GM23338 (cell line): ENCODE measurements at regions not wholly inside any gene's neighbourhood (a gene's known extent, or its start where the extent isn't known, plus 50 kb on each side); places are given as distances from the start of the nearest gene placed in this dataset.

ENCODE experiments used
- ATAC-seq: fragments of 200-7000 bp; cut with Tn5 transposase; 3 replicates; pipeline ENCODE4 v1.9.1; 2020
- DNase-seq: peaks from one replicate; pipeline ENCODE4 v3.0.0-alpha.2; 2015; ENCODE audit warnings: low spot score
- H2AFZ ChIP-seq: fragments of 200-600 bp; sonication (generic); 2 replicates; pipeline ENCODE4 v1.8.0; 2016; ENCODE audit warnings: antibody characterized with exemption, mild to moderate bottlenecking, moderate library complexity
- H3F3A ChIP-seq: fragments of 200-600 bp; sonication (generic); replicated peaks from 2 replicates; pipeline ENCODE4 v1.8.0; 2017; ENCODE audit warnings: antibody characterized with exemption, mixed run types, low read depth
- H3K27ac ChIP-seq: fragments of 200-600 bp; sonication (generic); 2 replicates; pipeline ENCODE4 v1.6.1; 2016; ENCODE audit warnings: low read depth
- H3K27me3 ChIP-seq: fragments of 200-600 bp; sonication (generic); 2 replicates; pipeline ENCODE4 v1.8.0; 2016; ENCODE audit warnings: mild to moderate bottlenecking, mixed run types, moderate library complexity; ENCODE audit not compliant: insufficient read depth
- H3K36me3 ChIP-seq: fragments of 200-600 bp; sonication (generic); 2 replicates; pipeline ENCODE4 v1.8.0; 2016; ENCODE audit warnings: mild to moderate bottlenecking; ENCODE audit not compliant: insufficient read depth
- H3K4me1 ChIP-seq: fragments of 200-600 bp; sonication (generic); 2 replicates; pipeline ENCODE4 v1.8.0; 2016; ENCODE audit warnings: mild to moderate bottlenecking, moderate library complexity; ENCODE audit not compliant: insufficient read depth
- H3K4me2 ChIP-seq: fragments of 200-600 bp; sonication (generic); 2 replicates; pipeline ENCODE4 v1.7.1; 2017; ENCODE audit warnings: mixed run types
- H3K4me3 ChIP-seq: fragments of 200-600 bp; sonication (generic); 2 replicates; pipeline ENCODE4 v1.6.1; 2016; ENCODE audit warnings: mixed run types
- H3K79me2 ChIP-seq: fragments of 200-600 bp; sonication (generic); replicated peaks from 2 replicates; pipeline ENCODE4 v1.8.0; 2017; ENCODE audit warnings: mild to moderate bottlenecking; ENCODE audit not compliant: insufficient read depth
- H3K9me2 ChIP-seq: fragments of 200-600 bp; sonication (generic); 2 replicates; pipeline ENCODE4 v1.8.0; 2017; ENCODE audit not compliant: insufficient read depth
- H4K20me1 ChIP-seq: fragments of 200-600 bp; sonication (generic); replicated peaks from 2 replicates; pipeline ENCODE4 v1.8.0; 2017; ENCODE audit warnings: mild to moderate bottlenecking; ENCODE audit not compliant: insufficient read depth
- H3K27ac Mint-ChIP-seq: 2 replicates; pipeline ENCODE4 v1.8.0; 2020; ENCODE audit warnings: inconsistent platforms, mild to moderate bottlenecking, moderate library complexity, mixed read lengths
- H3K27me3 Mint-ChIP-seq: 3 replicates; pipeline ENCODE4 v1.8.0; 2022; ENCODE audit warnings: low read depth, mild to moderate bottlenecking, moderate library complexity, mixed read lengths, inconsistent platforms; ENCODE audit not compliant: insufficient read depth, poor library complexity
- H3K36me3 Mint-ChIP-seq: 3 replicates; pipeline ENCODE4 v1.8.0; 2021; ENCODE audit warnings: low read depth, mild to moderate bottlenecking, inconsistent platforms, moderate library complexity, mixed read lengths
- H3K4me1 Mint-ChIP-seq: 3 replicates; pipeline ENCODE4 v1.8.0; 2020; ENCODE audit warnings: mild to moderate bottlenecking, inconsistent platforms, mixed read lengths
- H3K4me3 Mint-ChIP-seq: 3 replicates; pipeline ENCODE4 v1.8.0; 2021; ENCODE audit warnings: moderate library complexity, mild to moderate bottlenecking, inconsistent platforms, mixed read lengths
- H3K9me3 Mint-ChIP-seq: 3 replicates; pipeline ENCODE4 v1.8.0; 2020; ENCODE audit warnings: moderate library complexity, mild to moderate bottlenecking, inconsistent platforms, mixed read lengths
- CREB1 ChIP-seq: fragments of 250-450 bp; sonication (Bioruptor Pico); IDR thresholded peaks from 2 replicates; pipeline ENCODE4 v1.5.0; 2020; ENCODE audit warnings: low read depth, mild to moderate bottlenecking, moderate library complexity
- EZH2 ChIP-seq: fragments of 200-600 bp; sonication (generic); IDR thresholded peaks from one replicate; pipeline ENCODE4 v1.8.0; 2017; ENCODE audit warnings: antibody characterized with exemption, mild to moderate bottlenecking, low read depth; ENCODE audit not compliant: unreplicated experiment
- EZH2phosphoT487 ChIP-seq: fragments of 200-600 bp; sonication (generic); IDR thresholded peaks from one replicate; pipeline ENCODE4 v1.8.1; 2018; ENCODE audit warnings: antibody characterized with exemption; ENCODE audit not compliant: unreplicated experiment
- JUNB ChIP-seq: IDR thresholded peaks from one replicate; pipeline ENCODE4 v1.6.1; 2016; ENCODE audit warnings: antibody characterized with exemption; ENCODE audit not compliant: unreplicated experiment
- NANOG ChIP-seq: IDR thresholded peaks from 2 replicates; pipeline ENCODE4 v1.6.1; 2016; ENCODE audit warnings: antibody characterized with exemption, borderline replicate concordance
- REST ChIP-seq: IDR thresholded peaks from one replicate; pipeline ENCODE4 v1.6.1; 2018; ENCODE audit warnings: antibody characterized with exemption; ENCODE audit not compliant: unreplicated experiment
- STAT1 ChIP-seq: IDR thresholded peaks from one replicate; pipeline ENCODE4 v1.6.1; 2016; ENCODE audit warnings: antibody characterized with exemption; ENCODE audit not compliant: unreplicated experiment
- ZNF114 ChIP-seq: fragments of 250-450 bp; sonication (Bioruptor Pico); IDR thresholded peaks from 2 replicates; pipeline ENCODE4 v1.5.0; 2020; ENCODE audit warnings: mild to moderate bottlenecking, moderate library complexity
- ZNF331 ChIP-seq: fragments of 250-450 bp; sonication (Bioruptor Pico); IDR thresholded peaks from 2 replicates; pipeline ENCODE4 v1.5.0; 2020; ENCODE audit warnings: low read depth, mild to moderate bottlenecking, moderate library complexity
- ZNF462 ChIP-seq: fragments of 250-450 bp; sonication (Bioruptor Pico); IDR thresholded peaks from 2 replicates; pipeline ENCODE4 v1.5.0; 2020; ENCODE audit warnings: mild to moderate bottlenecking, moderate library complexity
- TF ChIP-seq, protein P1 (sequence below), 2 experiments: fragments of 200-600 bp in 1 of 2; sonication (generic) in 1 of 2; conservative IDR thresholded peaks; 2 replicates each; pipeline versions ENCODE4 v1.5.1 to v1.6.1; 2016 to 2017; ENCODE audit warnings: antibody characterized with exemption in 2 of 2, low read depth in 2 of 2, mild to moderate bottlenecking in 2 of 2, moderate library complexity in 1 of 2
- TF ChIP-seq, protein P2 (sequence below): IDR thresholded peaks from 2 replicates; pipeline ENCODE4 v1.6.1; 2016; ENCODE audit warnings: antibody characterized with exemption

- no peak for TF ChIP-seq REST
- no peak for TF ChIP-seq CREB1 (CRISPR knock-in tag)
- no peak for TF ChIP-seq EZH2phosphoT487
- no peak for TF ChIP-seq JUNB
These were observed 268.3 kb downstream of the SNX13 start (continued) for GRCh38 chr7:17671956-17672355.

DNA sequence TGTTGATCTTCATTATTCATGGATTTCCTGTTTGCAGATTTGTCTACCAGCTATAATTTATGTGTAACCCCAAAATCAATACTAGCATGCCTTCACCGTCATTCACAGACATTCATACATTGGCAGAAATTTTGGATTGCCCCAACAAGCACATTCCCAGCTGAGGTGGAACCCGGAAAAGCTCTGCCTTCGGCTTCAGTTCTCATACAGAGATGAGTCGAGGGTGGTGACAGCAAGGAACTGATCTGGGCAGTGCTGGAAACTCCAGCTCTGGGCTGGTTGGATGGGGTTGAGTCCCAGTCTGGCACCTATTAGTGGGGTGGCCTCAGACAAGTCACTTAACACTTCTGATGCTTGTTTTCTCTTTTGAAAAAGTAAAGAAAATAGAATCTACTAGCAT is 267.5 kb downstream of the SNX13 start:
- no peak overlapping the region for H3K4me2 ChIP-seq
- no peaks in the 10 kb centered on the region for H3K9me3 Mint-ChIP-seq
- H2AFZ ChIP-seq: no peak overlapping the region
- H3K27me3 Mint-ChIP-seq: no peaks in the 10 kb centered on the region
- H3K27ac Mint-ChIP-seq: no peak overlapping the region
- H3K79me2 ChIP-seq: no peaks in the 10 kb centered on the region
- no peaks in the 10 kb centered on the region for H3K4me1 ChIP-seq
- no peak overlapping the region for H3K27ac ChIP-seq
- DNase-seq: no peak
- H3K4me3 ChIP-seq: no peak overlapping the region
- H3K4me3 Mint-ChIP-seq: no peak overlapping the region
- ATAC-seq: no peak
- no peaks in the 10 kb centered on the region for H3K4me1 Mint-ChIP-seq
- no peaks in the 10 kb centered on the region for H3K36me3 ChIP-seq
- H3K27me3 ChIP-seq: no peaks in the 10 kb centered on the region
- H3K9me2 ChIP-seq: peaks cover 13% of the 10 kb centered on the region
- no peaks in the 10 kb centered on the region for H3F3A ChIP-seq
- H3K36me3 Mint-ChIP-seq: no peaks in the 10 kb centered on the region
- H4K20me1 ChIP-seq: no peaks in the 10 kb centered on the region
- TF ChIP-seq ZNF331: no peak
- TF ChIP-seq ZNF114 (CRISPR knock-in tag): no peak
- no peak for TF ChIP-seq NANOG
- TF ChIP-seq ZNF462 (CRISPR knock-in tag): no peak
- TF ChIP-seq, protein P1, sequence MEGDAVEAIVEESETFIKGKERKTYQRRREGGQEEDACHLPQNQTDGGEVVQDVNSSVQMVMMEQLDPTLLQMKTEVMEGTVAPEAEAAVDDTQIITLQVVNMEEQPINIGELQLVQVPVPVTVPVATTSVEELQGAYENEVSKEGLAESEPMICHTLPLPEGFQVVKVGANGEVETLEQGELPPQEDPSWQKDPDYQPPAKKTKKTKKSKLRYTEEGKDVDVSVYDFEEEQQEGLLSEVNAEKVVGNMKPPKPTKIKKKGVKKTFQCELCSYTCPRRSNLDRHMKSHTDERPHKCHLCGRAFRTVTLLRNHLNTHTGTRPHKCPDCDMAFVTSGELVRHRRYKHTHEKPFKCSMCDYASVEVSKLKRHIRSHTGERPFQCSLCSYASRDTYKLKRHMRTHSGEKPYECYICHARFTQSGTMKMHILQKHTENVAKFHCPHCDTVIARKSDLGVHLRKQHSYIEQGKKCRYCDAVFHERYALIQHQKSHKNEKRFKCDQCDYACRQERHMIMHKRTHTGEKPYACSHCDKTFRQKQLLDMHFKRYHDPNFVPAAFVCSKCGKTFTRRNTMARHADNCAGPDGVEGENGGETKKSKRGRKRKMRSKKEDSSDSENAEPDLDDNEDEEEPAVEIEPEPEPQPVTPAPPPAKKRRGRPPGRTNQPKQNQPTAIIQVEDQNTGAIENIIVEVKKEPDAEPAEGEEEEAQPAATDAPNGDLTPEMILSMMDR (conservative IDR thresholded peaks at IDR 0.05; ENCODE audit: low read depth in 2 of 2): no peak
- TF ChIP-seq, protein P2, sequence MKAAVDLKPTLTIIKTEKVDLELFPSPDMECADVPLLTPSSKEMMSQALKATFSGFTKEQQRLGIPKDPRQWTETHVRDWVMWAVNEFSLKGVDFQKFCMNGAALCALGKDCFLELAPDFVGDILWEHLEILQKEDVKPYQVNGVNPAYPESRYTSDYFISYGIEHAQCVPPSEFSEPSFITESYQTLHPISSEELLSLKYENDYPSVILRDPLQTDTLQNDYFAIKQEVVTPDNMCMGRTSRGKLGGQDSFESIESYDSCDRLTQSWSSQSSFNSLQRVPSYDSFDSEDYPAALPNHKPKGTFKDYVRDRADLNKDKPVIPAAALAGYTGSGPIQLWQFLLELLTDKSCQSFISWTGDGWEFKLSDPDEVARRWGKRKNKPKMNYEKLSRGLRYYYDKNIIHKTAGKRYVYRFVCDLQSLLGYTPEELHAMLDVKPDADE: no peak
- TF ChIP-seq STAT1: no peak
- TF ChIP-seq EZH2phosphoT487: no peak
- no peak for TF ChIP-seq EZH2
